HFF-Myc (cell line): ENCODE measurements at regions not wholly inside any gene's neighbourhood (a gene's known extent, or its start where the extent isn't known, plus 50 kb on each side); places are given as distances from the start of the nearest gene placed in this dataset.

Experiments
- DNase-seq: peaks from one replicate; pipeline ENCODE4 v3.0.0-alpha.2; 2011; ENCODE audit warnings: low read depth; ENCODE audit errors: extremely low read depth
- H3K4me3 ChIP-seq: replicated peaks from 2 replicates; pipeline ENCODE4 v1.5.1; 2011; ENCODE audit warnings: low read depth, mild to moderate bottlenecking, control low read depth, low read length
- CTCF ChIP-seq: IDR thresholded peaks from 2 replicates; pipeline ENCODE4 v1.5.1; 2012; ENCODE audit warnings: mild to moderate bottlenecking, low read depth, low read length, control low read depth; ENCODE audit errors: missing control alignments

- TF ChIP-seq CTCF: no peak
- peak overlapping the region; percentile 26 for H3K4me3 ChIP-seq
- DNase-seq: peak; percentile 97
These were observed 78.3 kb upstream of the AKIP1 start for GRCh38 chr11:8832571-8833260.

GRCh38 chr11:8833568-8834315 is 77.2 kb upstream of the AKIP1 start:
- H3K4me3 ChIP-seq: no peak overlapping the region
- TF ChIP-seq CTCF: no peak
- no peak for DNase-seq

GRCh38 chr11:8834379-8834778 is 76.6 kb upstream of the AKIP1 start:
- no peak for DNase-seq
- TF ChIP-seq CTCF: no peak
- H3K4me3 ChIP-seq: no peak overlapping the region

GRCh38 chr11:8838248-8838647 is 72.7 kb upstream of the AKIP1 start:
- no peak overlapping the region for H3K4me3 ChIP-seq
- no peak for TF ChIP-seq CTCF
- DNase-seq: peak; percentile 88

GRCh38 chr11:8839306-8839956 is 71.6 kb upstream of the AKIP1 start:
- no peak overlapping the region for H3K4me3 ChIP-seq
- TF ChIP-seq CTCF: no peak
- no peak for DNase-seq

GRCh38 chr11:8839957-8840945 is 70.7 kb upstream of the AKIP1 start:
- no peak overlapping the region for H3K4me3 ChIP-seq
- no peak for TF ChIP-seq CTCF
- no peak for DNase-seq
